ENCODE measurements at regions not wholly inside any gene's neighbourhood (a gene's known extent, or its start where the extent isn't known, plus 50 kb on each side); places are given as distances from the start of the nearest gene placed in this dataset.

DNA sequence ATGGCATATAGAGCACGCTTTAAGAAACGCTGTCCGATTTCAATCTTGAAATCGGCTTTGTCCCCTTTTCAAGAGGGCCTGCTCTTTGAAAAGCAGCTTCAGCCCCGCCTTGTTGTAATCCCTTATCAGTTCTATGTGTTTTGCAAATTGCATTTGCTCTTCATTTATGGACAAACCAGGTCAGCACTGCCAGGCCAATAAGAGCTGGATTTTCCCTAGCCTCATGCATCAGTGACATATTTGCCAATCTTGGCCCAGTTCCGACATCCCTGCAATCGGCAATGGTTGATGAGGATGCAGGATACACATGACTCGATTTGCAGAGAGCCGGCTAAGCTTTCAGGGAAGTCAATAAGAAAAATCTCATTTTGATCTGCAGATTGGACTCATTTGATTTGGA lies 529.1 kb upstream of the CLINT1 start:
- Histone ChIP-seq H3K9ac (ENCODE audit: low read length) (no peak overlapping the region), H4K20me1 (ENCODE audit: low read length) (no peaks in the 10 kb centered on the region), H3K9me3 (ENCODE audit: low read length) (no peaks in the 10 kb centered on the region), H3K4me1 (ENCODE audit: insufficient read depth, low read length) (peaks cover 66% of the 10 kb centered on the region), H3K27me3 (ENCODE audit: low read length) (no peaks in the 10 kb centered on the region), H3K4me3 (ENCODE audit: low read length) (no peak overlapping the region), H3K4me2 (ENCODE audit: low read length) (no peak overlapping the region), H2AFZ (ENCODE audit: low read length) (no peak overlapping the region), H3K79me2 (ENCODE audit: low read length) (no peaks in the 10 kb centered on the region), H3K9me2 (replicated peaks; ENCODE audit: low read length) (no peaks in the 10 kb centered on the region), H3K36me3 (ENCODE audit: low read depth, low read length) (no peaks in the 10 kb centered on the region), H3K27ac (ENCODE audit: low read length) (no peak overlapping the region), H3F3A (ENCODE audit: low read length, unreplicated experiment) (peaks cover 9% of the 10 kb centered on the region)
- no TSS peak for BruUV-seq (replicated peaks)
- ChIA-PET CTCF (no interaction called here), POLR2A (ENCODE audit: unreplicated experiment) (no interaction called here)
- ATAC-seq, result no peak
- TF ChIP-seq EZH2phosphoT487 (IDR thresholded peaks at IDR 0.05; ENCODE audit: borderline replicate concordance, low read length) (no peak), EZH2 (IDR thresholded peaks at IDR 0.05; ENCODE audit: low read length, unreplicated experiment) (no peak)
- TF ChIP-seq, protein P1, sequence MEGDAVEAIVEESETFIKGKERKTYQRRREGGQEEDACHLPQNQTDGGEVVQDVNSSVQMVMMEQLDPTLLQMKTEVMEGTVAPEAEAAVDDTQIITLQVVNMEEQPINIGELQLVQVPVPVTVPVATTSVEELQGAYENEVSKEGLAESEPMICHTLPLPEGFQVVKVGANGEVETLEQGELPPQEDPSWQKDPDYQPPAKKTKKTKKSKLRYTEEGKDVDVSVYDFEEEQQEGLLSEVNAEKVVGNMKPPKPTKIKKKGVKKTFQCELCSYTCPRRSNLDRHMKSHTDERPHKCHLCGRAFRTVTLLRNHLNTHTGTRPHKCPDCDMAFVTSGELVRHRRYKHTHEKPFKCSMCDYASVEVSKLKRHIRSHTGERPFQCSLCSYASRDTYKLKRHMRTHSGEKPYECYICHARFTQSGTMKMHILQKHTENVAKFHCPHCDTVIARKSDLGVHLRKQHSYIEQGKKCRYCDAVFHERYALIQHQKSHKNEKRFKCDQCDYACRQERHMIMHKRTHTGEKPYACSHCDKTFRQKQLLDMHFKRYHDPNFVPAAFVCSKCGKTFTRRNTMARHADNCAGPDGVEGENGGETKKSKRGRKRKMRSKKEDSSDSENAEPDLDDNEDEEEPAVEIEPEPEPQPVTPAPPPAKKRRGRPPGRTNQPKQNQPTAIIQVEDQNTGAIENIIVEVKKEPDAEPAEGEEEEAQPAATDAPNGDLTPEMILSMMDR (conservative IDR thresholded peaks at IDR 0.05; ENCODE audit: low read depth, low read length), result no peak
- intact Hi-C loops (cut with micrococcal nuclease), result no loop called here
- no peak for DNase-seq

DNA sequence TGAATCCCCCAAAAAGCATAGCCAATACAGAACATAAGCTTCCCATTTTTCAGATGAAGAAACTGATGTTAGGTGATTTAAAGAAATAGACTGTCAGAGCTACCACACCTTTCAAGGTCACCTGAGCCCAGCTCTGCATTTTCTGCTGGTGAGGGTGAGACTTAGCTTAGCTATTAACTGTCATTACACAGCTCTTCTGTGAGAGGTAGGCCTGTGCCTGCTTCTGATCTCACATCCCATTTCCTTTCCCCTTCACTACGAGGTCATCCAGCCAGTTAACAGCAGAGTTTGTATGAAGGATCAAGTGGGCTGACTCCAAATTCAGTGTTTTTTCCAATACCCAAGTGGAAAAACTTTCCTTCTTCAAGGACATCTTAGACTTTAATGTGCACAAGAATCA lies 528.6 kb upstream of the CLINT1 start:
- H3K9ac ChIP-seq (ENCODE audit: low read length), result no peak overlapping the region
- peaks cover 66% of the 10 kb centered on the region for H3K4me1 ChIP-seq (ENCODE audit: insufficient read depth, low read length)
- no peak for TF ChIP-seq EZH2 (IDR thresholded peaks at IDR 0.05; ENCODE audit: low read length, unreplicated experiment)
- TF ChIP-seq, protein P1 (conservative IDR thresholded peaks at IDR 0.05; ENCODE audit: low read depth, low read length), result no peak
- no peak for TF ChIP-seq EZH2phosphoT487 (IDR thresholded peaks at IDR 0.05; ENCODE audit: borderline replicate concordance, low read length)
- H3K9me3 ChIP-seq (ENCODE audit: low read length), result no peaks in the 10 kb centered on the region
- ChIA-PET POLR2A (ENCODE audit: unreplicated experiment) (no interaction called here), CTCF (no interaction called here)
- H4K20me1 ChIP-seq (ENCODE audit: low read length), result no peaks in the 10 kb centered on the region
- ATAC-seq (no peak), DNase-seq (no peak)
- no peak overlapping the region for H3K4me3 ChIP-seq (ENCODE audit: low read length)
- H2AFZ ChIP-seq (ENCODE audit: low read length), result no peak overlapping the region
- H3F3A ChIP-seq (ENCODE audit: low read length, unreplicated experiment), result peaks cover 9% of the 10 kb centered on the region
- H3K27ac ChIP-seq (ENCODE audit: low read length), result no peak overlapping the region
- H3K36me3 ChIP-seq (ENCODE audit: low read depth, low read length), result no peaks in the 10 kb centered on the region
- intact Hi-C loops (cut with micrococcal nuclease), result no loop called here
- no TSS peak for BruUV-seq (replicated peaks)
- H3K79me2 ChIP-seq (ENCODE audit: low read length), result no peaks in the 10 kb centered on the region
- H3K4me2 ChIP-seq (ENCODE audit: low read length), result no peak overlapping the region
- H3K9me2 ChIP-seq (replicated peaks; ENCODE audit: low read length), result no peaks in the 10 kb centered on the region
- no peaks in the 10 kb centered on the region for H3K27me3 ChIP-seq (ENCODE audit: low read length)

DNA sequence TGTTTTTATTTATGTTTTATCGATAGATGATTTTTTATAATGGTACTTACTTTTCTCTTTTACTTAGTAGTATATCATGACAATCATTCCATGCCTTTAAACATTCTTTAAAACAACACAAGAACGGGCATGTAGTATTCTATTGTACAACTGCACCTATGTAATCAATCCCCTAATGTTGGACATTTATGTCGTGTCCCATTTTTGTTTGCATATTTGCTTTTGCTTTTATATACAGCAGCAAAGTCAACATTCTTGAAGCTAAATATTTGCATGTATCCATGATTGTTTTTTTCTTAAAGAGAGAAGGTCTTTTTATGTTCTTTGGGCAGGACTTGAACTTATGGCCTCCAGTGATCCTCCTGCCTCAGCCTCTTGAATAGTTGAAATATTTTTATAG lies 527.0 kb upstream of the CLINT1 start:
- H3K4me3 ChIP-seq (ENCODE audit: low read length), result no peak overlapping the region
- H3K27ac ChIP-seq (ENCODE audit: low read length), result peak overlapping the region; percentile 85
- no TSS peak for BruUV-seq (replicated peaks)
- no peaks in the 10 kb centered on the region for H3K36me3 ChIP-seq (ENCODE audit: low read depth, low read length)
- TF ChIP-seq, protein P1 (conservative IDR thresholded peaks at IDR 0.05; ENCODE audit: low read depth, low read length), result no peak
- no peak for TF ChIP-seq EZH2phosphoT487 (IDR thresholded peaks at IDR 0.05; ENCODE audit: borderline replicate concordance, low read length)
- TF ChIP-seq EZH2 (IDR thresholded peaks at IDR 0.05; ENCODE audit: low read length, unreplicated experiment), result no peak
- H3K9me2 ChIP-seq (replicated peaks; ENCODE audit: low read length), result no peaks in the 10 kb centered on the region
- H3K79me2 ChIP-seq (ENCODE audit: low read length), result no peaks in the 10 kb centered on the region
- ChIA-PET POLR2A (ENCODE audit: unreplicated experiment) (no interaction called here), CTCF (no interaction called here)
- H4K20me1 ChIP-seq (ENCODE audit: low read length), result no peaks in the 10 kb centered on the region
- DNase-seq, result no peak
- no peak overlapping the region; the same call in 1 of the 2 replicates for H3K9ac ChIP-seq (ENCODE audit: low read length)
- intact Hi-C loops (cut with micrococcal nuclease), result no loop called here
- no peaks in the 10 kb centered on the region for H3K27me3 ChIP-seq (ENCODE audit: low read length)
- no peaks in the 10 kb centered on the region for H3K9me3 ChIP-seq (ENCODE audit: low read length)
- no peak overlapping the region for H3K4me2 ChIP-seq (ENCODE audit: low read length)
- ATAC-seq, result no peak
- H3F3A ChIP-seq (ENCODE audit: low read length, unreplicated experiment), result peaks cover 9% of the 10 kb centered on the region
- H2AFZ ChIP-seq (ENCODE audit: low read length), result no peak overlapping the region
- H3K4me1 ChIP-seq (ENCODE audit: insufficient read depth, low read length), result peaks cover 65% of the 10 kb centered on the region

All from PC-3 (cell line).